A549 (cell line): ENCODE measurements at regions not wholly inside any gene's neighbourhood (a gene's known extent, or its start where the extent isn't known, plus 50 kb on each side); places are given as distances from the start of the nearest gene placed in this dataset.

Experiments
- ATAC-seq, 2 experiments: fragments of 200-7000 bp in 1 of 2; fragments of >200 bp in 1 of 2; cut with Nextera tagmentation in 1 of 2; cut with Tn5 transposase in 1 of 2; 3 replicates each; pipeline versions ENCODE4 v1.8.0 to v1.9.1; 2018 to 2020; ENCODE audit warnings: mild to moderate bottlenecking in 1 of 2, moderate library complexity in 1 of 2
- CTCF ChIA-PET: fragments of 300-600 bp; sonication (Branson Sonifier 250); formaldehyde crosslinking; extraction: SDS; loops from one replicate; lab custom pipeline; 2021; ENCODE audit warnings: antibody characterized with exemption, inconsistent platforms; lab: Yijun Ruan, JAX
- POLR2A ChIA-PET: fragments of 350-600 bp; formaldehyde crosslinking; extraction: SDS; loops from one replicate; lab custom pipeline; 2021; ENCODE audit warnings: antibody characterized with exemption, inconsistent platforms; lab: Yijun Ruan, JAX
- DNase-seq, 2 experiments: peaks; one replicate each; pipeline versions ENCODE4 v3.0.0 to v3.0.0-alpha.2; 2011 to 2016; ENCODE audit warnings: low read depth in 1 of 2, low spot score in 1 of 2
- FAIRE-seq: peaks from 2 replicates; lab custom pipeline; 2011; peaks lifted over from hg19 to GRCh38; lab: Jason Lieb, UNC
- H3K27ac ChIP-seq, 2 experiments: fragments of >200 bp; sonication (Bioruptor Twin); formaldehyde crosslinking; 3 replicates each; pipeline ENCODE4 v1.5.1; 2016 to 2017
- H3K4me1 ChIP-seq: fragments of >200 bp; sonication (Bioruptor Twin); formaldehyde crosslinking; 3 replicates; pipeline ENCODE4 v1.6.1; 2016
- H3K4me2 ChIP-seq: fragments of >200 bp; sonication (Bioruptor Twin); formaldehyde crosslinking; 3 replicates; pipeline ENCODE4 v1.6.1; 2016
- H3K4me3 ChIP-seq: fragments of >200 bp; sonication (Bioruptor Twin); formaldehyde crosslinking; 3 replicates; pipeline ENCODE4 v1.5.1; 2016
- H3K9me3 ChIP-seq: fragments of >200 bp; sonication (Bioruptor Twin); formaldehyde crosslinking; 3 replicates; pipeline ENCODE4 v1.6.1; 2016
- CBX8 ChIP-seq: fragments of 200-600 bp; sonication (generic); IDR thresholded peaks from 2 replicates; pipeline ENCODE4 v1.6.1; 2016
- CEBPB ChIP-seq, 2 experiments: fragments of >200 bp in 1 of 2; sonication (Bioruptor Twin) in 1 of 2; formaldehyde crosslinking in 1 of 2; IDR thresholded peaks; 2 replicates each; pipeline ENCODE4 v1.6.1; 2012 to 2016
- CHD4 ChIP-seq: fragments of 200-600 bp; sonication (generic); IDR thresholded peaks from 2 replicates; pipeline ENCODE4 v1.6.1; 2016; ENCODE audit warnings: antibody characterized with exemption, mild to moderate bottlenecking, borderline replicate concordance
- CTCF ChIP-seq: fragments of >200 bp; sonication (Bioruptor Twin); formaldehyde crosslinking; IDR thresholded peaks from 3 replicates; pipeline ENCODE4 v1.5.1; 2016
- EHMT2 ChIP-seq: fragments of 200-600 bp; sonication (generic); IDR thresholded peaks from 2 replicates; pipeline ENCODE4 v1.6.1; 2016; ENCODE audit warnings: antibody characterized with exemption, low read depth, mild to moderate bottlenecking, moderate library complexity
- EP300 ChIP-seq, 2 experiments: fragments of >200 bp; sonication (Bioruptor Twin); formaldehyde crosslinking; IDR thresholded peaks; 2 replicates in 1 of 2; 3 replicates in 1 of 2; pipeline ENCODE4 v1.6.1; 2016 to 2017
- ESRRA ChIP-seq: fragments of 150-350 bp; IDR thresholded peaks from 2 replicates; pipeline ENCODE4 v1.6.1; 2014; ENCODE audit warnings: mild to moderate bottlenecking, low read length, borderline replicate concordance
- FOSB ChIP-seq: fragments of 250-450 bp; sonication (Bioruptor Pico); IDR thresholded peaks from 2 replicates; pipeline ENCODE4 v1.5.0; 2020; ENCODE audit warnings: mild to moderate bottlenecking, moderate library complexity
- HES2 ChIP-seq: fragments of >200 bp; sonication (Bioruptor Twin); formaldehyde crosslinking; IDR thresholded peaks from 2 replicates; pipeline ENCODE4 v1.6.1; 2016
- HEYL ChIP-seq: fragments of 250-450 bp; sonication (Bioruptor Pico); IDR thresholded peaks from 2 replicates; pipeline ENCODE4 v1.8.0; 2021; ENCODE audit warnings: mild to moderate bottlenecking, moderate library complexity
- HOXA7 ChIP-seq: fragments of 250-450 bp; sonication (Bioruptor Pico); IDR thresholded peaks from 2 replicates; pipeline ENCODE4 v1.5.0; 2020; ENCODE audit warnings: mild to moderate bottlenecking, moderate library complexity
- HOXB5 ChIP-seq: fragments of 250-450 bp; sonication (Bioruptor Pico); IDR thresholded peaks from 2 replicates; pipeline ENCODE4 v1.5.0; 2020; ENCODE audit warnings: mild to moderate bottlenecking, moderate library complexity
- JUN ChIP-seq, 2 experiments: fragments of >200 bp; sonication (Bioruptor Twin); formaldehyde crosslinking; IDR thresholded peaks; 2 replicates in 1 of 2; 3 replicates in 1 of 2; pipeline ENCODE4 v1.6.1; 2016 to 2017
- JUNB ChIP-seq: fragments of >200 bp; sonication (Bioruptor Twin); formaldehyde crosslinking; IDR thresholded peaks from 2 replicates; pipeline ENCODE4 v1.6.1; 2016
- KDM1A ChIP-seq: fragments of 200-600 bp; sonication (generic); IDR thresholded peaks from 2 replicates; pipeline ENCODE4 v1.6.1; 2016; ENCODE audit warnings: low read depth, mild to moderate bottlenecking
- MAX ChIP-seq: IDR thresholded peaks from 2 replicates; pipeline ENCODE4 v1.6.1; 2012
- MYC ChIP-seq: IDR thresholded peaks from 2 replicates; pipeline ENCODE4 v1.6.1; 2012; ENCODE audit warnings: mild to moderate bottlenecking, inconsistent platforms, low read length, improper control_type of control experiment, borderline replicate concordance
- PHF8 ChIP-seq: fragments of 200-600 bp; sonication (generic); IDR thresholded peaks from 2 replicates; pipeline ENCODE4 v1.6.1; 2016; ENCODE audit warnings: low read depth, mild to moderate bottlenecking, antibody characterized with exemption, moderate library complexity, borderline replicate concordance
- POLR2A ChIP-seq: IDR thresholded peaks from 2 replicates; pipeline ENCODE4 v1.6.1; 2012; ENCODE audit warnings: mild to moderate bottlenecking, low read length
- POLR2AphosphoS2 ChIP-seq: conservative IDR thresholded peaks from 2 replicates; pipeline ENCODE4 v1.6.1; 2012; ENCODE audit warnings: low read length, improper control_type of control experiment, inconsistent platforms
- RARB ChIP-seq: fragments of 250-450 bp; sonication (Bioruptor Pico); IDR thresholded peaks from 2 replicates; pipeline ENCODE4 v1.8.0; 2021; ENCODE audit warnings: mild to moderate bottlenecking, moderate library complexity
- RCOR1 ChIP-seq: fragments of 150-350 bp; IDR thresholded peaks from 2 replicates; pipeline ENCODE4 v1.6.1; 2014; ENCODE audit warnings: antibody characterized with exemption, low read length, low read depth
- REST ChIP-seq: fragments of 200-600 bp; sonication (generic); IDR thresholded peaks from 2 replicates; pipeline ENCODE4 v1.6.1; 2016; ENCODE audit warnings: antibody characterized with exemption, mild to moderate bottlenecking, moderate library complexity
- SREBF2 ChIP-seq: fragments of 450-650 bp; IDR thresholded peaks from 2 replicates; pipeline ENCODE4 v1.6.1; 2014; ENCODE audit warnings: mild to moderate bottlenecking, moderate library complexity
- TFCP2L1 ChIP-seq: fragments of 250-450 bp; sonication (Bioruptor Pico); IDR thresholded peaks from 2 replicates; pipeline ENCODE4 v1.5.0; 2021; ENCODE audit warnings: mild to moderate bottlenecking
- ZC3H11A ChIP-seq: fragments of 450-650 bp; IDR thresholded peaks from 2 replicates; pipeline ENCODE4 v1.6.1; 2014; ENCODE audit warnings: antibody characterized with exemption, mild to moderate bottlenecking
- WGBS: methylation state at CpG from one replicate; pipeline ENCODE4 v1.1.6; 2017; ENCODE audit errors: missing lambda C conversion rate; 5-methylcytosine and 5-hydroxymethylcytosine counted together

GRCh38 chr15:88397506-88397905 is 69.7 kb downstream of the MRPL46 start:
- Histone ChIP-seq H3K4me2 (no peak overlapping the region), H3K4me3 (no peak overlapping the region), H3K4me1 (peaks cover 59% of the 10 kb centered on the region), H3K9me3 (no peaks in the 10 kb centered on the region), H3K27ac (peak overlapping the region in 1 of 2 experiments; percentile 90; a peak in 3 of 6 replicates)
- POLR2A ChIA-PET = no interaction called here
- ATAC-seq (no peak), DNase-seq (no peak), FAIRE-seq (no peak)
- CTCF ChIA-PET = interaction anchor here (0.9 to 1.9 kb wide), 3 partner anchors 15 to 151 kb away, joined by 3 to 6 read pairs (median 3); no protein-coding TSS in a partner anchor
- WGBS = 64% methylated on average over 6 of the region's 6 CpGs
- TF ChIP-seq EP300 (IDR thresholded peaks at IDR 0.05) (no peak), HOXA7 (no peak), FOSB (CRISPR knock-in tag) (no peak), POLR2A (no peak), RARB (CRISPR knock-in tag) (no peak)

GRCh38 chr15:88395872-88396781 is 71.1 kb downstream of the MRPL46 start:
- Histone ChIP-seq H3K9me3 (no peaks in the 10 kb centered on the region), H3K4me1 (peaks cover 60% of the 10 kb centered on the region), H3K4me2 (peak overlapping the region; percentile 44), H3K27ac (peak overlapping the region; percentile 90 to 97), H3K4me3 (no peak overlapping the region)
- peak in 1 of 2 experiments; percentile 23; a peak in 2 of 6 replicates for ATAC-seq
- POLR2A ChIA-PET = no interaction called here
- CTCF ChIA-PET = interaction anchor here (1.1 to 1.4 kb wide), 4 partner anchors 10 to 24 kb away, joined by 3 to 5 read pairs (median 3); no protein-coding TSS in a partner anchor
- FAIRE-seq = no peak
- 41% methylated on average over 6 of the region's 6 CpGs for WGBS
- TF ChIP-seq HOXA7 = no peak
- no peak for TF ChIP-seq RCOR1
- no peak for TF ChIP-seq MYC
- TF ChIP-seq CBX8 = no peak
- TF ChIP-seq HEYL (CRISPR knock-in tag) = no peak
- TF ChIP-seq ZC3H11A = no peak
- TF ChIP-seq ESRRA = no peak
- TF ChIP-seq CEBPB (IDR thresholded peaks at IDR 0.05) = no peak
- TF ChIP-seq EHMT2 = no peak
- TF ChIP-seq EP300 (IDR thresholded peaks at IDR 0.05) = no peak
- DNase-seq = no peak

- FAIRE-seq = no peak
- Histone ChIP-seq H3K4me1 (peaks cover 64% of the 10 kb centered on the region), H3K27ac (peak overlapping the region; percentile 90 to 97), H3K9me3 (no peaks in the 10 kb centered on the region), H3K4me2 (peak overlapping the region; percentile 47; the same call in 2 of the 3 replicates)
- TF ChIP-seq POLR2A (no peak), HOXB5 (CRISPR knock-in tag) (no peak), MYC (no peak), PHF8 (no peak), CBX8 (no peak), JUNB (no peak), HES2 (no peak), SREBF2 (no peak), JUN (IDR thresholded peaks at IDR 0.05) (no peak), MAX (no peak), REST (no peak), FOSB (CRISPR knock-in tag) (no peak), CHD4 (no peak), CTCF (no peak), POLR2AphosphoS2 (no peak), KDM1A (no peak), TFCP2L1 (CRISPR knock-in tag) (no peak), HOXA7 (no peak), ESRRA (no peak), CEBPB (IDR thresholded peaks at IDR 0.05) (no peak)
- TF ChIP-seq, all 56 proteins: peak for 0
- WGBS = 50% methylated on average over 7 of the region's 7 CpGs
- CTCF ChIA-PET = interaction anchor here (0.8 to 1.4 kb wide), 4 partner anchors 9 to 55 kb away, joined by 3 to 5 read pairs (median 3); no protein-coding TSS in a partner anchor
- ATAC-seq = no peak
- no peak overlapping the region for H3K4me3 ChIP-seq
- no peak for DNase-seq
- POLR2A ChIA-PET = no interaction called here
Measured at GRCh38 chr15:88395241-88395640, 71.9 kb downstream of the MRPL46 start.
